ENCODE measurements at regions not wholly inside any gene's neighbourhood (a gene's known extent, or its start where the extent isn't known, plus 50 kb on each side); places are given as distances from the start of the nearest gene placed in this dataset.

DNA sequence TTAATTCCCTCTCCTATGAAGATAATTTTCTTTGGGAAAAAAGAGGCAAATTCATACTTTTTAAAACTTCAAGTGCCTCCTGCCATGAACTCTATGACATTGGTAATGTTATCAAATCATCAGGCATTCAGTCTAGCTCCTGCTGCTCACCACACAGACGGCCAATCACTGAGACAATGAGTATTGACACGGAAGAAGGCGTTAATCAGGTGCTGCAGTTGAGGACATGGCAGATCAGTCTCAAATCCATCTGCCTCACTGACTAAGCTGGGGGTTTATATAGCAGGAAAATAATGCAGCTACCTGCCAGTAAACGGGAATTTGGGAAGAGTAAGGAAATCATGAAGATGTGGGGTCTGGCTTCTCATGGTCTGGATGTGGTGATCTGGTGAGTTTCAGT, 1087.7 kb downstream of the CDH9 start:
- intact Hi-C loops (cut with DNase I): no loop called here
- Histone ChIP-seq H3K4me1 (no peaks in the 10 kb centered on the region), H3K27me3 (no peaks in the 10 kb centered on the region), H3K9me3 (no peaks in the 10 kb centered on the region), H3K36me3 (no peaks in the 10 kb centered on the region), H3K4me3 (no peak overlapping the region), H3K27ac (no peak overlapping the region)
- DNase-seq: no peak
- no peak for ATAC-seq
- 46 to 49% methylated on average over 4 of the region's 4 CpGs for WGBS, 2 donors
- no peak for FAIRE-seq
- no peak for TF ChIP-seq CTCF (IDR thresholded peaks at IDR 0.05)

- Histone ChIP-seq H3K9me3 (no peaks in the 10 kb centered on the region), H3K4me1 (no peaks in the 10 kb centered on the region), H3K27me3 (no peaks in the 10 kb centered on the region), H3K36me3 (no peaks in the 10 kb centered on the region), H3K27ac (no peak overlapping the region), H3K4me3 (no peak overlapping the region)
- no peak for FAIRE-seq
- DNase-seq: no peak
- no peak for ATAC-seq
- intact Hi-C loops (cut with DNase I): no loop called here
- WGBS, 2 donors: 70 to 89% methylated on average over 4 of the region's 4 CpGs
- TF ChIP-seq CTCF (IDR thresholded peaks at IDR 0.05): no peak
Observed at GRCh38 chr5:25948278-25948677, 1090.1 kb downstream of the CDH9 start.

DNA sequence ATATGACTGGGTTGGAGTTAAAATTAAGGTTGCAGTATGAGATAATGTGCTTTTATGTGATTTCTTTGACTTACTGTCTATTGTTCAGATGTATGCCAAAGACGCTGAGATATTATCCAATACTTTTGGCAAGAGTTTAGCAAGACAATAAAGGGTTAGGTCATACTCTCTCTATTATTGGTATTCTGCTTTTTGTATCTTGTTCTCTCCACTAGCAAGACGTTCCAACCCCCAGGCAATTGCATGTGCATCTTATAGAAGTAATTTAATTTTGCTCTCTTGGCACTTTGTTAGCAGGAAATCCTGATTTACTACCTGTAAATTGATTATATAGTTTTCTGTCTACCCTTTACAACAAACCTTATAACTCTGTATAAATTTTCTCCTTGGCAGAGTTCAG, 1093.6 kb downstream of the CDH9 start:
- no peaks in the 10 kb centered on the region for H3K36me3 ChIP-seq
- 47 to 55% methylated on average over 2 of the region's 2 CpGs for WGBS, 2 donors
- intact Hi-C loops (cut with DNase I): no loop called here
- H3K4me1 ChIP-seq: no peaks in the 10 kb centered on the region
- FAIRE-seq (no peak), ATAC-seq (no peak), DNase-seq (no peak)
- no peak for TF ChIP-seq CTCF (IDR thresholded peaks at IDR 0.05)
- H3K27ac ChIP-seq: no peak overlapping the region
- H3K9me3 ChIP-seq: no peaks in the 10 kb centered on the region
- no peak overlapping the region for H3K4me3 ChIP-seq
- H3K27me3 ChIP-seq: no peaks in the 10 kb centered on the region

GRCh38 chr5:25909163-25909562, 1129.2 kb downstream of the CDH9 start:
- ATAC-seq: no peak
- H3K4me3 ChIP-seq: no peak overlapping the region
- DNase-seq: peak in 1 of 6 donors; percentile 40
- FAIRE-seq: no peak
- H3K27me3 ChIP-seq: no peaks in the 10 kb centered on the region
- no peaks in the 10 kb centered on the region for H3K36me3 ChIP-seq
- H3K27ac ChIP-seq: no peak overlapping the region
- 81 to 92% methylated on average over 29 of the region's 29 CpGs for WGBS, 2 donors
- no peak for TF ChIP-seq CTCF (IDR thresholded peaks at IDR 0.05)
- H3K4me1 ChIP-seq: no peaks in the 10 kb centered on the region
- H3K9me3 ChIP-seq: no peaks in the 10 kb centered on the region
- intact Hi-C loops (cut with DNase I): no loop called here

DNA sequence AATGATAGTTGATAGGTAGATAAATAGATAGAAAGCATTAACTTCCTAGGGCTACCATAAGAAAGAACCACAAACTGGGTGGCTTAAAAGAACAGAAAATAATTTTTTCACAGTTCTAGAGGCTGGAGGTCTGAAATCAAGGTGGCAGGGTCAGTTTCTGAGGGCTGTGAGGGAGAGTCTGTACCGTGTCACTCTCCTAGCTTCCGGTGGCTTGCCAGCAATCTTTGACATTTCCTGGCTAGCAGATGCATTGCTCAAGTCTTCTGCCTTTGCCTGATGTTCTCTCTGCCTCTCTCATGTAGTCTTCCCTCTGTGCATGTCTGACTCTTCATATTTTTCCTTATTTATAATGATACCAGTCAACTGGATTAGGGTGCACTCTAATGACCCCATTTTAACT, 1132.7 kb downstream of the CDH9 start:
- Histone ChIP-seq H3K9me3 (no peaks in the 10 kb centered on the region), H3K4me1 (no peaks in the 10 kb centered on the region), H3K36me3 (no peaks in the 10 kb centered on the region), H3K4me3 (no peak overlapping the region), H3K27me3 (no peaks in the 10 kb centered on the region), H3K27ac (no peak overlapping the region)
- WGBS, 2 donors: 20 to 68% methylated on average over 2 of the region's 2 CpGs
- no peak for DNase-seq
- no peak for TF ChIP-seq CTCF (IDR thresholded peaks at IDR 0.05)
- FAIRE-seq: no peak
- ATAC-seq: no peak
- intact Hi-C loops (cut with DNase I): no loop called here

All from pancreas (tissue), 10 donors.